Neural cell (in vitro differentiated cells): ENCODE measurements at regions not wholly inside any gene's neighbourhood (a gene's known extent, or its start where the extent isn't known, plus 50 kb on each side); places are given as distances from the start of the nearest gene placed in this dataset.

Experiments
- H2AFZ ChIP-seq: fragments of 200-600, 300-800 bp; sonication (generic), shearing (Covaris generic); 2 replicates; pipeline ENCODE4 v1.6.0; 2014; ENCODE audit warnings: low read depth, mild to moderate bottlenecking, antibody characterized with exemption, low read length, moderate library complexity
- H3F3A ChIP-seq: fragments of 200-600 bp; shearing (Covaris generic); 2 replicates; pipeline ENCODE4 v1.6.1; 2016; ENCODE audit warnings: mild to moderate bottlenecking, moderate library complexity, mixed read lengths, antibody characterized with exemption, low read length; ENCODE audit not compliant: insufficient read depth, poor library complexity, severe bottlenecking
- H3K27ac ChIP-seq: fragments of 200-600, 300-800 bp; sonication (generic), shearing (Covaris generic); 2 replicates; pipeline ENCODE4 v1.5.1; 2014; ENCODE audit warnings: mild to moderate bottlenecking, low read length, moderate library complexity
- H3K27me3 ChIP-seq: fragments of 300-800, 200-600 bp; sonication (generic), shearing (Covaris generic); 2 replicates; pipeline ENCODE4 v1.6.0; 2014; ENCODE audit warnings: mild to moderate bottlenecking, low read depth, low read length, moderate library complexity; ENCODE audit not compliant: insufficient read depth
- H3K36me3 ChIP-seq: fragments of 300-800, 200-600 bp; sonication (generic), shearing (Covaris generic); 2 replicates; pipeline ENCODE4 v1.5.1; 2014; ENCODE audit warnings: mild to moderate bottlenecking, antibody characterized with exemption, low read length, moderate library complexity; ENCODE audit not compliant: insufficient read depth
- H3K4me2 ChIP-seq: fragments of 300-800, 200-600 bp; sonication (generic), shearing (Covaris generic); 2 replicates; pipeline ENCODE4 v1.6.0; 2014; ENCODE audit warnings: mild to moderate bottlenecking, low read length
- H3K4me3 ChIP-seq: fragments of 300-800, 200-600 bp; sonication (generic), shearing (Covaris generic); 2 replicates; pipeline ENCODE4 v1.5.1; 2014; ENCODE audit warnings: mild to moderate bottlenecking, low read length, moderate library complexity
- H3K79me2 ChIP-seq: fragments of 200-600 bp; shearing (Covaris generic); replicated peaks from 2 replicates; pipeline ENCODE4 v1.6.0; 2014; ENCODE audit warnings: mild to moderate bottlenecking, low read length, moderate library complexity; ENCODE audit not compliant: insufficient read depth
- H3K9ac ChIP-seq: fragments of 300-800, 200-600 bp; sonication (generic), shearing (Covaris generic); 2 replicates; pipeline ENCODE4 v1.6.1; 2016; ENCODE audit warnings: mild to moderate bottlenecking, low read length, mixed read lengths
- H3K9me2 ChIP-seq: fragments of 200-600 bp; shearing (Covaris generic); 2 replicates; pipeline ENCODE4 v1.6.1; 2016; ENCODE audit warnings: mild to moderate bottlenecking, low read length, mixed read lengths; ENCODE audit not compliant: insufficient read depth
- H3K9me3 ChIP-seq: fragments of 200-600, 300-800 bp; sonication (generic), shearing (Covaris generic); 2 replicates; pipeline ENCODE4 v1.6.1; 2016; ENCODE audit warnings: mild to moderate bottlenecking, mixed run types, low read length, moderate library complexity, mixed read lengths
- H4K20me1 ChIP-seq: fragments of 200-600 bp; shearing (Covaris generic); 2 replicates; pipeline ENCODE4 v1.6.1; 2016; ENCODE audit warnings: mild to moderate bottlenecking, mixed run types; ENCODE audit not compliant: insufficient read depth
- CTCF ChIP-seq: fragments of 450-650 bp; IDR thresholded peaks from 2 replicates; pipeline ENCODE4 v1.5.1; 2014; ENCODE audit warnings: antibody characterized with exemption, mild to moderate bottlenecking, moderate library complexity; ENCODE audit not compliant: poor library complexity, severe bottlenecking
- EP300 ChIP-seq: fragments of 450-650 bp; conservative IDR thresholded peaks from 2 replicates; pipeline ENCODE4 v1.6.1; 2014; ENCODE audit warnings: antibody characterized with exemption, mild to moderate bottlenecking, moderate library complexity; ENCODE audit not compliant: poor library complexity, severe bottlenecking
- EZH2 ChIP-seq: fragments of 200-600, 300-800 bp; shearing (Covaris generic), sonication (generic); IDR thresholded peaks from 2 replicates; pipeline ENCODE4 v1.6.1; 2014; ENCODE audit warnings: antibody characterized with exemption, low read length, borderline replicate concordance, mild to moderate bottlenecking; ENCODE audit not compliant: insufficient read depth, poor library complexity, severe bottlenecking
- MXI1 ChIP-seq: fragments of 450-650 bp; conservative IDR thresholded peaks from 2 replicates; pipeline ENCODE4 v1.6.1; 2014; ENCODE audit warnings: antibody characterized with exemption, mild to moderate bottlenecking; ENCODE audit not compliant: poor library complexity, severe bottlenecking
- POLR2AphosphoS5 ChIP-seq: IDR thresholded peaks from 2 replicates; pipeline ENCODE4 v1.6.1; 2012
- RAD21 ChIP-seq: fragments of 450-650 bp; conservative IDR thresholded peaks from 2 replicates; pipeline ENCODE4 v1.6.1; 2014; ENCODE audit warnings: antibody characterized with exemption, mild to moderate bottlenecking, moderate library complexity
- REST ChIP-seq: IDR thresholded peaks from 2 replicates; pipeline ENCODE4 v1.6.1; 2012; ENCODE audit warnings: borderline replicate concordance
- SMC3 ChIP-seq: fragments of 450-650 bp; conservative IDR thresholded peaks from 2 replicates; pipeline ENCODE4 v1.6.1; 2014; ENCODE audit warnings: antibody characterized with exemption, mild to moderate bottlenecking, moderate library complexity; ENCODE audit not compliant: poor library complexity
- TAF1 ChIP-seq: IDR thresholded peaks from 2 replicates; pipeline ENCODE4 v1.6.1; 2012; ENCODE audit warnings: low read depth

GRCh38 chr4:125483278-125483677 lies 168.5 kb downstream of the FAT4 start:
- no peaks in the 10 kb centered on the region for H3K36me3 ChIP-seq
- peaks cover 4% of the 10 kb centered on the region for H3F3A ChIP-seq
- H2AFZ ChIP-seq: no peak overlapping the region
- no peaks in the 10 kb centered on the region for H4K20me1 ChIP-seq
- H3K79me2 ChIP-seq: no peaks in the 10 kb centered on the region
- TF ChIP-seq SMC3: no peak
- TF ChIP-seq REST: no peak
- TF ChIP-seq POLR2AphosphoS5: no peak
- TF ChIP-seq RAD21: no peak
- TF ChIP-seq EP300: no peak
- no peak for TF ChIP-seq EZH2
- TF ChIP-seq CTCF: no peak
- no peak for TF ChIP-seq MXI1
- no peak for TF ChIP-seq TAF1
- H3K4me3 ChIP-seq: no peak overlapping the region
- no peaks in the 10 kb centered on the region for H3K27me3 ChIP-seq
- no peaks in the 10 kb centered on the region for H3K9me3 ChIP-seq
- no peak overlapping the region for H3K4me2 ChIP-seq
- H3K27ac ChIP-seq: no peak overlapping the region
- no peaks in the 10 kb centered on the region for H3K9me2 ChIP-seq
- H3K9ac ChIP-seq: no peak overlapping the region

- Histone ChIP-seq H3F3A (peaks cover 4% of the 10 kb centered on the region), H3K27me3 (no peaks in the 10 kb centered on the region), H3K9ac (no peak overlapping the region), H3K9me2 (no peaks in the 10 kb centered on the region), H3K4me3 (no peak overlapping the region), H2AFZ (no peak overlapping the region), H3K79me2 (no peaks in the 10 kb centered on the region), H3K9me3 (no peaks in the 10 kb centered on the region), H3K36me3 (no peaks in the 10 kb centered on the region), H3K27ac (no peak overlapping the region), H3K4me2 (no peak overlapping the region), H4K20me1 (no peaks in the 10 kb centered on the region)
- no peak for TF ChIP-seq CTCF
- TF ChIP-seq EZH2: no peak
- no peak for TF ChIP-seq MXI1
- TF ChIP-seq REST: no peak
- no peak for TF ChIP-seq RAD21
- TF ChIP-seq POLR2AphosphoS5: no peak
- TF ChIP-seq SMC3: no peak
- no peak for TF ChIP-seq TAF1
Observed at GRCh38 chr4:125484912-125485311, 170.2 kb downstream of the FAT4 start.
